ENCODE measurements at regions not wholly inside any gene's neighbourhood (a gene's known extent, or its start where the extent isn't known, plus 50 kb on each side); places are given as distances from the start of the nearest gene placed in this dataset.

- POLR2A ChIA-PET (ENCODE audit: unreplicated experiment), result no interaction called here
- no peak overlapping the region for H2BK120ac ChIP-seq (ENCODE audit: low read depth, low read length)
- H3K4me1 ChIP-seq (ENCODE audit: control insufficient read depth, insufficient read depth, low read length), result peaks cover 2% of the 10 kb centered on the region
- H4K8ac ChIP-seq (ENCODE audit: low read depth in 2 of 2, low read length in 2 of 2), result no peak overlapping the region
- no peak overlapping the region for H3K4ac ChIP-seq (ENCODE audit: low read depth, low read length)
- H3K79me1 ChIP-seq (ENCODE audit: low read depth in 1 of 2, low read length in 2 of 2), result no peaks in the 10 kb centered on the region
- H3K36me3 ChIP-seq (ENCODE audit: control insufficient read depth, insufficient read depth, low read length), result no peaks in the 10 kb centered on the region
- H2BK5ac ChIP-seq (ENCODE audit: low read depth, low read length, poor library complexity, severe bottlenecking), result no peak overlapping the region
- H2BK15ac ChIP-seq (ENCODE audit: low read depth, low read length), result no peak overlapping the region
- intact Hi-C loops (cut with micrococcal nuclease), result no loop called here
- no peak overlapping the region for H3K4me3 ChIP-seq (ENCODE audit: insufficient read depth, low read depth, low read length)
- peaks cover 2% of the 10 kb centered on the region; the same call in 1 of the 2 replicates for H3K27me3 ChIP-seq (ENCODE audit: control insufficient read depth, insufficient read depth, low read length)
- WGBS, 2 experiments (ENCODE audit: extremely low coverage in 2 of 2, insufficient read length in 1 of 2), result no CpG with 5 or more reads among the region's 2 CpGs
- no peak overlapping the region for H2AK9ac ChIP-seq (replicated peaks; ENCODE audit: low read depth, low read length, poor library complexity)
- no peak overlapping the region for H3K4me2 ChIP-seq (ENCODE audit: low read depth, low read length)
- H2AFZ ChIP-seq (replicated peaks; ENCODE audit: low read length, poor library complexity), result no peak overlapping the region
- no peaks in the 10 kb centered on the region for H4K20me1 ChIP-seq (ENCODE audit: insufficient read depth, low read length)
- no peak overlapping the region for H2AK5ac ChIP-seq (ENCODE audit: low read depth, low read length)
- CTCF ChIA-PET, result no interaction called here
- no peaks in the 10 kb centered on the region; the same call in 1 of the 2 replicates for H3K9me3 ChIP-seq (ENCODE audit: control insufficient read depth, insufficient read depth, low read length)
- H3K23ac ChIP-seq (ENCODE audit: low read depth, low read length), result no peak overlapping the region
- H3K14ac ChIP-seq (replicated peaks; ENCODE audit: low read depth, low read length), result no peak overlapping the region
- BruUV-seq (replicated peaks), result no TSS peak
- no peak overlapping the region for H4K91ac ChIP-seq (ENCODE audit: insufficient read depth, low read depth, low read length)
- dilution Hi-C loops (cut with HindIII; ENCODE audit: low sequenced_read_pairs, unreplicated experiment), result no loop called here
- no peak overlapping the region for H2BK20ac ChIP-seq (ENCODE audit: low read depth, low read length)
- in situ Hi-C loops (cut with MboI; ENCODE audit: low sequenced_read_pairs), result no loop called here
- no peak overlapping the region for H3K56ac ChIP-seq (ENCODE audit: extremely low read depth, insufficient read depth, low read length)
- no peak for ATAC-seq (ENCODE audit: low read depth)
- H3K9me1 ChIP-seq (ENCODE audit: insufficient read depth, low read length), result no peaks in the 10 kb centered on the region
- H3K9ac ChIP-seq (ENCODE audit: low read depth, low read length), result no peak overlapping the region
- no peak for TF ChIP-seq CHD1 (IDR thresholded peaks at IDR 0.05; ENCODE audit: low read depth, low read length)
- no peak for TF ChIP-seq POLR2A (IDR thresholded peaks at IDR 0.05; ENCODE audit: low read depth, low read length)
- TF ChIP-seq MAZ (IDR thresholded peaks at IDR 0.05; ENCODE audit: borderline replicate concordance, low read depth, low read length), result no peak
- no peak for TF ChIP-seq RAD21 (IDR thresholded peaks at IDR 0.05; ENCODE audit: low read length)
- no peak for TF ChIP-seq FOS (IDR thresholded peaks at IDR 0.05; ENCODE audit: low read depth, low read length)
- TF ChIP-seq CEBPB (IDR thresholded peaks at IDR 0.05; ENCODE audit: low read depth, low read length), result no peak
- TF ChIP-seq SMC3 (IDR thresholded peaks at IDR 0.05; ENCODE audit: low read depth, low read length), result no peak
- TF ChIP-seq RCOR1 (IDR thresholded peaks at IDR 0.05; ENCODE audit: insufficient replicate concordance, low read length), result no peak
- no peak for TF ChIP-seq ELK1 (IDR thresholded peaks at IDR 0.05; ENCODE audit: borderline replicate concordance, low read depth, low read length)
- TF ChIP-seq BHLHE40 (IDR thresholded peaks at IDR 0.05; ENCODE audit: low read depth, low read length), result no peak
- TF ChIP-seq MAFK (IDR thresholded peaks at IDR 0.05; ENCODE audit: low read depth, low read length), result no peak
- no peak for TF ChIP-seq CTCF (conservative IDR thresholded peaks at IDR 0.05; ENCODE audit: low read depth, low read length)
- TF ChIP-seq NFE2L2 (IDR thresholded peaks at IDR 0.05; ENCODE audit: low read depth, low read length), result no peak
- no peak for TF ChIP-seq USF2 (IDR thresholded peaks at IDR 0.05; ENCODE audit: low read depth, low read length)
- TF ChIP-seq MXI1 (IDR thresholded peaks at IDR 0.05; ENCODE audit: borderline replicate concordance, low read depth, low read length), result no peak
- no peak for TF ChIP-seq RFX5 (IDR thresholded peaks at IDR 0.05; ENCODE audit: low read depth, low read length)
- no peak overlapping the region for H3K27ac ChIP-seq (ENCODE audit: insufficient read depth, low read length)
- no peak overlapping the region for H4K5ac ChIP-seq (ENCODE audit: low read depth, low read length)
- DNase-seq, result no peak
- H3K18ac ChIP-seq (ENCODE audit: low read depth, low read length), result no peak overlapping the region
Observed at GRCh38 chr21:38182370-38182985, 74.3 kb upstream of the KCNJ15 start.

Measured in IMR-90 (cell line).